GM21825 (cell line): ENCODE measurements at regions not wholly inside any gene's neighbourhood (a gene's known extent, or its start where the extent isn't known, plus 50 kb on each side); places are given as distances from the start of the nearest gene placed in this dataset.
"Not testable (repeated sequence)": the region's sequence is repeated elsewhere in the genome, so short reads cannot be mapped to it uniquely, and the experiment has no call there.

Experiments
- ATAC-seq: cut with Tn5 transposase; IDR thresholded peaks from one replicate; pipeline ENCODE4 v1.9.1; 2021; ENCODE audit warnings: mild to moderate bottlenecking, moderate library complexity; ENCODE audit not compliant: unreplicated experiment

DNA sequence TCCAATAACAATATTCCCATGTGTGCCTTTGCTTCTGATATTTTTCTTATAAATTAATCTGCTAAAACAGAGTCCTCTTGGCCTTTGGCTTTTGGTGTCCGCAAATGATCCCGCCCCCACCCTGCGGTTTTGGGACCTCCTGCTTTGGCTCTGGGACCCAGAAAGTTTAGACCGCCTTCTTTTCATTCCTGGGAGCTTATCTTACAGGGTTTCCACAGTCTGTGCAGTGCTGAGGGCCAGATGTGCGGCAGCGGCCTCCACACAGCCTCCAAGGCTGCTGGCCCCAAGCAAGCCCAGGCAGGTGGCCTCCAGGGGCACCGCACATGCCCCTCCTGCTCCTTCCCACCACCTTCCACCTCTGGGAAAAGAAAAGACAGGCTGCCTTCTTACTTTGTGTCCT lies 191.5 kb downstream of the ERCC6L2 start:
- ATAC-seq, result no peak

DNA sequence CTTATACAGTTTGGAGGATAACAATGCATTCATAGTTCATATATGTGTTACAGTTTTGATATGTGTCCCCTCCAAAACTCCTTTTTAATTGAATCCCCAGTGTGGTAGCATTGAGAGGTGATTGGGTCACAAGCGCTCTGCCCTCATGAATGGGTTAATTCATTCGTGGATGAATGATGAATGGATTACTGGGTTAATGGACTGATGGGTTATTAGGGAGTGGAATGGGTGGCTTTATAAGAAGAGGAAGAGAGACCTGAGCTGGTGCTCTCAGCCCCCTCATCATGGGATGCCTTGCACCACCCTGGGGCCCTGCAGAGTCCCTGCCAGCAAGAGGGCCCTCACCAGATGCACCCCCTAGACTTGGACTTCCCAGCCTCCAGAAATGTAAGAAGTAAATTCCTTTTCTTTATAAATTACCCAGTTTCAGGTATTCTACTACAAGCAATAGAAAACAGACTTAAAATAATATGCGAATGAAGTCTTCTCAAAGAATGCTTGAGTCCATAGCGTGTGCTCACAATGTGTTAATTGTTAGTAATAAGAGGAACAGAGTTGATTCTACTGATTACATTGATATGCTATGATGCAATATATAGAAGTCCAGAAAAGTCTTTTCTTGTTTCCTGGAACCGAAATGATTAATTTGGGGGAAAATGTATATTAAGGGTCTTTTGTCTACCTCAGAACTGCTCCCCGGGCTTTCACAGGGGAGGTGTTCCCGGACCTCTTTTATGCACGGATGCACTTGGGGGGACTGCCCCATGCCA lies 190.2 kb downstream of the ERCC6L2 start:
- no peak for ATAC-seq

- ATAC-seq, result no peak
These were observed 189.5 kb downstream of the ERCC6L2 start for GRCh38 chr9:96064826-96065481.

DNA sequence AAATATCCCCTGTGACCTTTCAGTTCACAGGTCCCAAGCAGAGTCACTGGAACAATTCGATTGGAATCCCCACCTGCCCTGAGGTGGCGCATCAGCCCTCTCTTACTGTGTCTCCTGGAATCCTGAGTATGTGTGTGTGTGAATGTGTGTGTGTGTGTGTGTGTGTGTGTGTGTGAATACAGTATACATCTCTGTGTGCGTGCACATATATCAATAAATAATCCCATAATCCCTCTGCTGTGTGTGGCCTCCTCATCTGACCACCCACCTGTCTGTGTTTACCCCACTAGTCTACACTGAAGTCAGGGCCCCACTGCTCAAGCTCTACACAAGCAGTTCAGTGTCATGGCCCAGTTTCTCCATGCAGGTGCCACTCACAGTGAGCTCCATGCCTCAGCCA lies 187.4 kb downstream of the ERCC6L2 start:
- ATAC-seq, result no peak

DNA sequence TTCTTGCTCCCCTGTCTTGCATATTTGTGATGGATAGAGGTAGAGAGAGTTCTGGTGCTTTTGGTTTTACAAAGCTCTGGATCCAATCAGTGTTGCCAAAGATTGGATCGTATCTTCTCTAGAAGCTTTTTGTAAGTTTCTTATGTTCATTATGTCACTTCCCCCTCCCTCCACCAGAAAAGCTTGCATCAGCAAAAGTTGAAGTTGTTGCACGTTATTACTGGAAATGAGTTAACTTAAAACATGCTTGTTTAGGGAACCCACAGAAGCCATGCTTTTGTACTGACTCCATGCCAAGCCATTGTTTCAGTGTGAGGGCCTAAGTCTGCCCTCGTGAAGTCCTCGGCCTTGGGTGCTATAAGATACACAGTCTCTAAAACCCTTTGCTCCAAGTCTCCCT lies 186.5 kb downstream of the ERCC6L2 start:
- ATAC-seq, result no peak

DNA sequence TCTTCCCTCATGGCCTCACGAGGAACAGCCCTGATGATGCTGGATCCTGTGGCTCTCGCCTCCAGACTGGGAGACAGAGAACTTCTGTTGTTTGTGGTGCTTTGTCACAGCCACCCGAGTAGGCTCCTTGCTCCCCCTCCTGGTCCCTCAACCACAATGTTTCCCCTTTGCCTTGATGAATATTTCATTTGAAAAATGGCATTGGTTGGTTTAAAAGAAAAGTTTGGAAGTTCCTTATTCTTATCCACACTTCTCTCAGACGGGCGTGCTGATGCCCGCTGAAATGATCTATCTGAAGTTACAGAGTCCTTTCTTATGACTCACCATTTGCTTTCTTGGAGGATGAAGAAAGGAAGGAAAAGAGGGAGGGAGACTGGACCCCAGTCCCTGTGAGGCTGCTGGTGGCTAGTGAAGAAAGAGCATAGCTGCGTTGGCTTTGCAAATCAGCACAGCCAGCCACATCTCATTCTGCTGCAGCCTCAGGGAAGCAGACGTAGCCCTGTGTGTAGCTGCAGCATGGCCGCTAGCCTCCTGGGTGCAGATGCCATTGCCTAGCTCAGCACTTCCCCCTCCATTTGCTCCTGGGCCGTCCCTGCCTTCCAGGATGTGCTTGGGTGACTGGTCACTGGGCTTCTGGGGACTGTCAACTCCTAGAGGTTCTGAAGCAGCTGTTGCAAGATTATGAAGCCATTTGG lies 185.9 kb downstream of the ERCC6L2 start:
- ATAC-seq, result no peak

DNA sequence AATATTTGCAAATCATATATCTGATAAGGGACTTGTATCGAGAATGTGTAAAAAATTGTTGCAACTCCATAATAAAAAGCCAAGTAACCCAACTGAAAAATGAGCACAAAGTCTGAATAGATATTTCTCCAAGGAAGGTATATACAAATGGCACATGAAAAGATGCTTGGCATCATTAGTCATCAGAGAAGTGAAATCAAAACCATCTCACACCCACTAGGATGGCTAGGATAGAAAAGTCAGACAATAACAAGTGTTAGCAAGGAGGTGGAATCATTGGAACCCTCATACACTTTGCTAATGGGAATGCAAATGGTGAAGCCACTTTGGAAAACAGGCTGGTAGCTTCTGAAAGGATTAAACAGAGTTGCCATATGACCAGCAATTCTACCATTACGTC lies 182.7 kb downstream of the ERCC6L2 start:
- ATAC-seq, result no peak

- ATAC-seq, result no peak
These were observed 181.7 kb downstream of the ERCC6L2 start for GRCh38 chr9:96057155-96057554.

- ATAC-seq, result no peak
These were observed 180.7 kb downstream of the ERCC6L2 start for GRCh38 chr9:96056226-96056625.

DNA sequence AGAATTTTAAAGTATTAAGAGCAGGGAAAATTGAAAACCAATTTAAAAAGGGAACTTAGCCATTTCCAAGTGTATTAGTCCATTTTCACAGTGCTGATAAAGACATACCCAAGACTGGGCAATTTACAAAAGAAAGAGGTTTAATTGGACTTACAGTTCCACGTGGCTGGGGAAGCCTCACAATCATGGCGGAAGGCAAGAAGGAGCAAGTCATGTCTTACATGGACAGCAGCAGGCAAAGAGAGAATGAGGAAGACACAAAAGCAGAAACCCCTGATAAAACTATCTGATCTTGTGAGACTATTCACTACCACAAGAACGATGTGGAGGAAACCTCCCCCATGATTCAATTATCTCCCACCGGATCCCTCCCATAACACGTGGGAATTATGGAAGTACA lies 178.8 kb downstream of the ERCC6L2 start:
- ATAC-seq, result not testable (repeated sequence)

GRCh38 chr9:96052686-96053085 lies 177.2 kb downstream of the ERCC6L2 start:
- ATAC-seq, result no peak

- ATAC-seq, result no peak
These were observed 175.9 kb downstream of the ERCC6L2 start for GRCh38 chr9:96051423-96051822.

DNA sequence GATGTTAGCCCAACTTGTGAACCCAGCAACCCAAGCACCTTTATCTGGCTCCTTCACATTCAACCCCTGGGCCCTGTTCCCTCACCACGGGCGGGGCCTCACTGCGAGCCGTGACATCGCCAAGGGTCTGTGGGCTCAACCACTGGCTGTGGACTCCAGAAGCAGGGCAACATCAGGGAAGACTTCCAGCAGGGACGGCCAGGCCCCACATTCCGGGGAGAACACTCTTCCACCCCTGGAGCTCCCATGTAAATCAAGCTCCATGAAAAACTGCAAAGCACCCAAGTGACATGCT lies 175.3 kb downstream of the ERCC6L2 start:
- ATAC-seq, result no peak

GRCh38 chr9:96050048-96050860 lies 174.8 kb downstream of the ERCC6L2 start:
- ATAC-seq, result no peak

DNA sequence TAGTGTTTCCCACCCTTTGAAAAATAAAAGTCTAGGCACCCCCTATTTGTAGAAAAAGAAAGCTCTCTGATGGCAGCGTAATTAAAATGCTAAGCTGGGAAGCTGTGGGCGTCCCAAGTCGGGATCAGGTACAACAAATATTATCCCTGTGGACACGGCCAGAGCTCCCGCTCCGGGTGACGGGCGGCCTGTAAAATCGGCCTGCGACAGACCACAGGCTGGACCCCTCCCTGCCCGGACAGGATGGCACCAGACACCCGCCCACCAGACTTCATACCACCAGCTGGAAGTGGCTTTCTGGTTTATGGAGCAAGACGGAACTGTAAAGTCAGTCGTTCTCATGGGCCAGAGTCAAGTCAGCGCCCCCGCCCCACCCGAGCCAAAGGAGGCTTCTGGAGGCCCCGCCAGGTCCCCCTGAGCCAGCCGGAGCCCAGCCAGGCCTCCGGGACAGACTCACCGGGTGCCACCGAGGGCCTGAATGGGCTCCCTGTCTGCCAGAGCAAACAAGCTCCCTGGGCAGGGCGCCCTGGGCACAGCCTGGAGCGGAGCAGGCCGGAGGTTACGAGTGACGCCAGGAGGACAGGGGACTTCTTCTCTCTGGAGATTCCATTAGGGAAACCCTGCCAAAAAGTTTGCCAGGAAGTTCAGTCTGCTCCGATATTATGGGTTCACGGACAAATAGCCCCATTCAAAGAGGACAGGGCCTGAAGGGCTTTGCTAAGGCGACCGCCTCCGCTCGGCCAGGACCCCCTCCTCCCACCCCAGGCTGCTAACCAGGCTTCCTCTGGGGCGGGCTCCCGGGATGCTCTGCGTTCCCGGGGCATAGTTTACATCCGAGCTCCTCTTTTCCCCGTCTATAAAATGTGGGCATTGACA lies 173.7 kb downstream of the ERCC6L2 start:
- ATAC-seq, result no peak

GRCh38 chr9:96048104-96048955 lies 172.8 kb downstream of the ERCC6L2 start:
- ATAC-seq, result no peak

- ATAC-seq, result no peak
These were observed 172.2 kb downstream of the ERCC6L2 start for GRCh38 chr9:96047741-96048103.

GRCh38 chr9:96047116-96047639 lies 171.7 kb downstream of the ERCC6L2 start:
- no peak for ATAC-seq

- ATAC-seq, result no peak
These were observed 170.3 kb downstream of the ERCC6L2 start for GRCh38 chr9:96045811-96046210.
